CD4-positive, alpha-beta memory T cell (primary cell): ENCODE measurements at regions not wholly inside any gene's neighbourhood (a gene's known extent, or its start where the extent isn't known, plus 50 kb on each side); places are given as distances from the start of the nearest gene placed in this dataset.
A peak's percentile ranks its signal among the peaks of the same experiment; 100 is the strongest.
"Not testable (repeated sequence)": the region's sequence is repeated elsewhere in the genome, so short reads cannot be mapped to it uniquely, and the experiment has no call there.

Source experiments
- CTCF ChIA-PET: fragments of 350-600 bp; sonication (Branson Sonifier 250); formaldehyde crosslinking; loops from one replicate; lab custom pipeline; 2021; ENCODE audit warnings: inconsistent platforms; ENCODE audit not compliant: partially characterized antibody; lab: Charles Lee
- POLR2A ChIA-PET: fragments of 350-600 bp; sonication (Branson Sonifier 250); formaldehyde crosslinking; loops from one replicate; lab custom pipeline; 2021; ENCODE audit not compliant: partially characterized antibody; lab: Charles Lee
- DNase-seq, 5 donors: peaks; one replicate each; pipeline versions ENCODE4 v3.0.0 to v3.0.0-alpha.2; 2020 to 2022; ENCODE audit warnings: mixed read lengths in 1 of 5
- H3K27ac ChIP-seq: one replicate; pipeline ENCODE4 v1.7.0; 2013; ENCODE audit warnings: low read depth, low read length
- H3K27me3 ChIP-seq: 2 replicates; pipeline ENCODE4 v1.7.0; 2013; ENCODE audit warnings: mild to moderate bottlenecking, low read length, moderate library complexity; ENCODE audit not compliant: insufficient read depth
- H3K36me3 ChIP-seq: 2 replicates; pipeline ENCODE4 v1.7.0; 2013; ENCODE audit warnings: mild to moderate bottlenecking, low read length, moderate library complexity; ENCODE audit not compliant: insufficient read depth
- H3K4me1 ChIP-seq: 2 replicates; pipeline ENCODE4 v1.7.0; 2013; ENCODE audit warnings: mild to moderate bottlenecking, low read length, moderate library complexity; ENCODE audit not compliant: insufficient read depth
- H3K4me3 ChIP-seq, 2 donors: one replicate each; pipeline ENCODE4 v1.7.0; 2013; ENCODE audit warnings: low read length in 2 of 2, mild to moderate bottlenecking in 1 of 2
- H3K9me3 ChIP-seq, 2 donors: one replicate each; pipeline ENCODE4 v1.7.0; 2013; ENCODE audit warnings: low read length in 2 of 2, control low read depth in 1 of 2; ENCODE audit not compliant: control insufficient read depth in 1 of 2
- H3K27ac Mint-ChIP-seq, 7 donors: one replicate each; pipeline ENCODE4 v1.8.0; 2020 to 2021; ENCODE audit warnings: mixed read lengths in 7 of 7, mild to moderate bottlenecking in 6 of 7, inconsistent platforms in 3 of 7, moderate library complexity in 3 of 7
- H3K27me3 Mint-ChIP-seq, 2 donors: one replicate each; pipeline ENCODE4 v1.8.0; 2020 to 2021; ENCODE audit warnings: mixed read lengths in 2 of 2
- H3K36me3 Mint-ChIP-seq, 2 donors: one replicate each; pipeline ENCODE4 v1.8.0; 2020 to 2021; ENCODE audit warnings: mixed read lengths in 2 of 2, inconsistent platforms in 1 of 2, mild to moderate bottlenecking in 1 of 2
- H3K4me1 Mint-ChIP-seq, 4 donors: one replicate each; pipeline ENCODE4 v1.8.0; 2020 to 2021; ENCODE audit warnings: mixed read lengths in 4 of 4, mild to moderate bottlenecking in 1 of 4
- H3K4me3 Mint-ChIP-seq, 8 donors: one replicate each; pipeline ENCODE4 v1.8.0; 2020 to 2021; ENCODE audit warnings: mixed read lengths in 8 of 8, mild to moderate bottlenecking in 7 of 8, moderate library complexity in 6 of 8, inconsistent platforms in 3 of 8
- H3K9me3 Mint-ChIP-seq, 8 donors: one replicate each; pipeline ENCODE4 v1.8.0; 2020 to 2021; ENCODE audit warnings: mixed read lengths in 8 of 8, mild to moderate bottlenecking in 5 of 8, inconsistent platforms in 3 of 8, moderate library complexity in 1 of 8
- intact Hi-C: fragments of 100-400 bp; cut with micrococcal nuclease; formaldehyde crosslinking; loops from one replicate; pipeline ENCODE4 v1.15.1; 2023

DNA sequence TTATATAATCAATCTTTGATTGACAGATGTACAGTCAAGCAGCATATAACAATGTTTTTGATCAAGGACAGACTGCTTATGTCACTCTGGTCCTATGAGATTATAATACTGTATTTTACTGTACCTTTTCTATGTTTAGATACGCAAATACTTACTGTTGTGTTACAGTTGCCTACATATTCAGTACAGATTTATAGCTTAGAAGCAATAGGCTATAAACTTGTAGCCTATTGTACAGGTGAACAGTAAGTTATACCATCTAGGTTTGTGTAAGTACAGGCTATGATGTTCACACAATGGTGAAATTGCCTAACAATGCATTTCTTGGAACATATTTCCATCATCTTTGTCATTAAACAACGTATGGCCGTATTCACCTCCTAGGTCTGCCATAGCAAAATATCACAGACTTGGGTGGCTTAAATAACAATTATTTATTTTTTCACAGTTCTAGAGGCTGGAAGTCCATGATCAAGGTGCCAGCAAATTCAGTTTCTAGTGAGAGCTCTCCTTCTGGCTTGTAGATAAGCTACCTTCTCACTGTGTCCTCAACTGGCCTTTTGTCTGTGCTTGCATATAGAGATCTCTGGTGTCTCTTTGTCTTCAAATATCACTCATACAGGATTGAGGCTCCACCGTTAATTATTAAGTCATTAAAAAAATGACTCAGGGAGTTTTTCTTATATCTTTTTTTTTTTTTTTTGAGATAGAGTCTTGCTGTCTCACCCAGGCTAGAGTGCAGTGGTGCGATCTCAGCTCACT lies 89.1 kb downstream of the EBLN2 start:
- H3K36me3 Mint-ChIP-seq, result no peaks in the 10 kb centered on the region
- H3K4me1 Mint-ChIP-seq, result no peaks in the 10 kb centered on the region
- CTCF ChIA-PET, result interaction anchor here (0.7 kb wide), 1 partner anchor 28 kb away, joined by 3 read pairs; no protein-coding TSS in a partner anchor
- Histone ChIP-seq H3K36me3 (no peaks in the 10 kb centered on the region), H3K4me3 (no peak overlapping the region), H3K27me3 (no peaks in the 10 kb centered on the region), H3K4me1 (no peaks in the 10 kb centered on the region), H3K27ac (no peak overlapping the region), H3K9me3 (no peaks in the 10 kb centered on the region)
- intact Hi-C loops, result no loop called here
- no peak for DNase-seq
- H3K27me3 Mint-ChIP-seq, result peaks cover 7 to 12% of the 10 kb centered on the region in 2 donors
- no peak overlapping the region for H3K4me3 Mint-ChIP-seq
- no peak overlapping the region for H3K27ac Mint-ChIP-seq
- H3K9me3 Mint-ChIP-seq, result peaks cover 0 to 4% (median 0%) of the 10 kb centered on the region in 8 donors
- POLR2A ChIA-PET, result no interaction called here

DNA sequence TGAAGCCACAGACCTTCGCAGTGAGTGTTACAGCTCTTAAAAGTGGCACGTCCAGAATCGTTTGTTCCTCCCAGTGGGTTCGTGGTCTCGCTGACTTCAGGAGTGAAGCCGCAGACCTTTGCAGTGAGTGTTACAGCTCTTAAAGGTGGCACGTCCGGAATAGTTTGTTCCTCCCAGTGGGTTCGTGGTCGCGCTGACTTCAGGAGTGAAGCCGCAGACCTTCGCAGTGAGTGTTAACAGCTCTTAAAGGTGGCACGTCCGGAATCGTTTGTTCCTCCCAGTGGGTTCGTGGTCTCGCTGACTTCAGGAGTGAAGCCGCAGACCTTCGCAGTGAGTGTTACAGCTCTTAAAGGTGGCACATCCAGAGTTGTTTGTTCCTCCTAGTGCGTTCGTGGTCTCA lies 91.1 kb downstream of the EBLN2 start:
- H3K4me3 ChIP-seq, H3K27ac ChIP-seq, DNase-seq, H3K4me1 Mint-ChIP-seq, POLR2A ChIA-PET, intact Hi-C loops, H3K9me3 ChIP-seq, H3K36me3 Mint-ChIP-seq, H3K27me3 ChIP-seq, H3K4me1 ChIP-seq, H3K36me3 ChIP-seq, H3K9me3 Mint-ChIP-seq: not testable (repeated sequence)
- Mint-ChIP-seq H3K4me3 (peak overlapping the region in 1 of 8 donors; percentile 27), H3K27me3 (peaks cover 13 to 16% of the 10 kb centered on the region in 2 donors), H3K27ac (peak overlapping the region in 1 of 7 donors; percentile 12)
- CTCF ChIA-PET, result interaction anchor here (0.8 kb wide), 1 partner anchor 9 kb away, joined by 3 read pairs; no protein-coding TSS in a partner anchor

DNA sequence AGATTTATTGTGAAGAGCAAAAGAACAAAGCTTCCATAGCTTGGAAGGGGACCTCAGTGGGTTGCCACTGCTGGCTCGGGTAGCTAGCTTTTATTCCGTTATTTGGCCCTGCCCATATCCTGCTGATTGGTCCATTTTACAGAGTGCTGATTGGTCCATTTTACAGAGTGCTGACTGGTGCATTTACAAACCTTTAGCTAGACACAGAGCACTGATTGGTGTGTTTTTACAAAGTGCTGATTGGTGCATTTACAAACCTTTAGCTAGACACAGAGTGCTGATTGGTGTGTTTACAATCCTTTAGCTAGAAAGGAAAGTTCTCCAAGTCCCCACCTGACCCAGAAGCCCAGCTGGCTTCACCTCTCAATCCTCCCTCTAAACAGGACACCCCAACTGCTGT lies 91.6 kb downstream of the EBLN2 start:
- DNase-seq, H3K36me3 Mint-ChIP-seq, H3K27ac ChIP-seq, H3K4me1 ChIP-seq, H3K27ac Mint-ChIP-seq, H3K4me1 Mint-ChIP-seq, H3K27me3 ChIP-seq, H3K4me3 Mint-ChIP-seq, H3K9me3 Mint-ChIP-seq, intact Hi-C loops, H3K9me3 ChIP-seq, H3K4me3 ChIP-seq, H3K36me3 ChIP-seq, POLR2A ChIA-PET: not testable (repeated sequence)
- CTCF ChIA-PET, result interaction anchor here (0.8 kb wide), 1 partner anchor 10 kb away, joined by 3 read pairs; no protein-coding TSS in a partner anchor
- peaks cover 12 to 16% of the 10 kb centered on the region in 2 donors for H3K27me3 Mint-ChIP-seq

DNA sequence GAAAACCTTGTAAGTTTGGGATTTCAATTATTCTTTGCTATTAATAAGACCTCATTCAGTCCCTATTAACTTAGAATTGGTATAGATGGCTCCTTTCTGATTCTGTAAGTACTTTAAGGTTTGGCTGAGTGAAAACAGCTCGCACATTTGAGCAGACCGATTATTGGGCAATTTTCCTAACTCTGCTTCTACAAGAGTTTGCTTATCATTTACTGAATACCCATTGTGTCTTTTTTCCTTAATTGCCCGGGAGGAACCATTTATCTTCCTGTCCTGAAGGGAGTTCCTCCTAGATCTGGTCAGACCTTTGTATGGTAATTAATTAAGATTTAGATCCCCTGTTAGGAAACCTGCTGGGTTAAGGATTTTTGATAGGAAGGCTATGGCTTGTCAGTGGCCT lies 92.8 kb downstream of the EBLN2 start:
- DNase-seq, H3K27ac ChIP-seq, intact Hi-C loops, H3K27ac Mint-ChIP-seq, H3K4me1 Mint-ChIP-seq, H3K27me3 ChIP-seq, H3K4me3 ChIP-seq, H3K9me3 Mint-ChIP-seq, H3K9me3 ChIP-seq, H3K36me3 ChIP-seq, H3K4me1 ChIP-seq, H3K4me3 Mint-ChIP-seq, CTCF ChIA-PET, H3K36me3 Mint-ChIP-seq, POLR2A ChIA-PET: not testable (repeated sequence)
- peaks cover 8 to 13% of the 10 kb centered on the region in 2 donors for H3K27me3 Mint-ChIP-seq

DNA sequence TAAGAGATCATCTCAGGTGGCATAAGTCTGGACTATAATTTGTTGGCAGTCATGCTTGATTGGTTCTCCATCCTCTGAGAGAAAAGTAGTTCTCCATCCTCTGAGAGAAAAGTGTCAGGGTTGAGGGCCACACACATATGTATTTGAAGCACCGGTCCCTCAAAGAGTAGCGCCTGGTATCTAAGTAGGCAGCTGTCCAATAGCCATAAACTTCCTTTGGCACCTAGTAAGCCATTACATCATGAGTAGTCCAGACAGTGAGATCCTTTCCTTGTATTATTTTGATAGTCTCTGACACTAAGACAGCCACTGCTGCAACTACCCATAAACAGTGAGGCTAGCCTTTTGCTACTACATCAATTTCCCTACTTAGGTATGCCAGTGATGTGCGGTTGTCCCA lies 94.0 kb downstream of the EBLN2 start:
- H3K4me3 ChIP-seq, H3K27me3 ChIP-seq, POLR2A ChIA-PET, H3K36me3 Mint-ChIP-seq, H3K27ac Mint-ChIP-seq, H3K9me3 Mint-ChIP-seq, H3K4me1 ChIP-seq, H3K36me3 ChIP-seq, H3K4me3 Mint-ChIP-seq, H3K27ac ChIP-seq, intact Hi-C loops, H3K9me3 ChIP-seq, DNase-seq, CTCF ChIA-PET, H3K4me1 Mint-ChIP-seq: not testable (repeated sequence)
- H3K27me3 Mint-ChIP-seq, result peaks cover 10 to 11% of the 10 kb centered on the region in 2 donors

DNA sequence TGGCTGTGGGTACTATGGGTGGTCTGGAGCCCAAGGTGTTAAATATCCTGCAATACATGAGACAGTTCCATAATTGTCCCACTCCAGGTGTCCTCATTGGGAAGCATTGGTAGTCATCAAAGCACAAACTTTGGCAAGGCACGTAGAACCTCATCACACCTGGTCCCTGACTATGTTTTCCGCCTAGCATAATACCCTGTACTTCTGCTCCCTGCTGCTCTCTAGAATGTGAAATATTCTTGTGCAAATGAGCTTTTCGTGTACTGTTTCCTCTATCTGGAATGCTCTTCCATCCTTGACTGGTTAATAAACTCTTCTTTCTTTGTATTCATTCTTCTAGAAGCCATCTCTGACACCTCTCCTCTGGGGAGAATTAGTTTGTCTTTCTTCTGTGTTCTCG lies 103.2 kb downstream of the EBLN2 start:
- H3K9me3 Mint-ChIP-seq, result peaks cover 0 to 4% (median 0%) of the 10 kb centered on the region in 8 donors
- H3K4me1 Mint-ChIP-seq, result no peaks in the 10 kb centered on the region
- no peak for DNase-seq
- ChIA-PET POLR2A (no interaction called here), CTCF (no interaction called here)
- Histone ChIP-seq H3K36me3 (no peaks in the 10 kb centered on the region), H3K4me3 (no peak overlapping the region), H3K27me3 (no peaks in the 10 kb centered on the region), H3K4me1 (no peaks in the 10 kb centered on the region), H3K27ac (no peak overlapping the region), H3K9me3 (no peaks in the 10 kb centered on the region)
- H3K36me3 Mint-ChIP-seq, result no peaks in the 10 kb centered on the region
- no peak overlapping the region for H3K27ac Mint-ChIP-seq
- no peak overlapping the region for H3K4me3 Mint-ChIP-seq
- intact Hi-C loops, result no loop called here
- peaks cover 5 to 10% of the 10 kb centered on the region in 2 donors for H3K27me3 Mint-ChIP-seq

DNA sequence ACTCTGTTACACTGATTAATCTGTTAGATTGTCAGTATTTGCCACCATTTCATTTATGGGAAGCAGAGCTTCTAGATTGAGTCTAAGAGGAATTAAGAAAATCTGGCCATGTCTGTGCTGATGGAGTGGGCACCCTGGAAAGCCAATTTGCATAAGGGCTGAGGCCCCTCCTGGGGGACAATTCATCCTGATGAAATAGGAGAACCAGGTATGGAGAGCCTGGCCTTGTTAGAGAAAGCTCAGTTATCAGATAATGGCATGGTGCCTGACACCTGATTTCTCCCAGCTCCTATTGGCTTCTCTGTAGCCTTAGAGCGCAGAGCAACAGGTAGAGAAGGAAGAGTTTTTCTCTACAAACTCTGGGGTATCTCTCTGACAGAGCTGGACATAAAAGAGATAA lies 114.2 kb downstream of the EBLN2 start:
- Mint-ChIP-seq H3K27me3 (peaks cover 0 to 6% of the 10 kb centered on the region in 2 donors), H3K9me3 (peaks cover 0 to 4% (median 0%) of the 10 kb centered on the region in 8 donors), H3K27ac (no peak overlapping the region), H3K36me3 (no peaks in the 10 kb centered on the region), H3K4me3 (no peak overlapping the region), H3K4me1 (no peaks in the 10 kb centered on the region)
- no peak for DNase-seq
- H3K4me1 ChIP-seq, result no peaks in the 10 kb centered on the region
- H3K27ac ChIP-seq, result no peak overlapping the region
- no peaks in the 10 kb centered on the region for H3K9me3 ChIP-seq
- POLR2A ChIA-PET, result no interaction called here
- H3K4me3 ChIP-seq, result no peak overlapping the region
- no peaks in the 10 kb centered on the region for H3K27me3 ChIP-seq
- intact Hi-C loops, result no loop called here
- H3K36me3 ChIP-seq, result no peaks in the 10 kb centered on the region
- CTCF ChIA-PET, result no interaction called here
